GM21360 (cell line): ENCODE measurements at regions not wholly inside any gene's neighbourhood (a gene's known extent, or its start where the extent isn't known, plus 50 kb on each side); places are given as distances from the start of the nearest gene placed in this dataset.

Experiments
- ATAC-seq: cut with Tn5 transposase; IDR thresholded peaks from one replicate; pipeline ENCODE4 v1.9.1; 2021; ENCODE audit warnings: mild to moderate bottlenecking, moderate library complexity; ENCODE audit not compliant: unreplicated experiment

- ATAC-seq, result no peak
Observed at GRCh38 chr12:65517656-65518210, 239.2 kb downstream of the MSRB3 start.

DNA sequence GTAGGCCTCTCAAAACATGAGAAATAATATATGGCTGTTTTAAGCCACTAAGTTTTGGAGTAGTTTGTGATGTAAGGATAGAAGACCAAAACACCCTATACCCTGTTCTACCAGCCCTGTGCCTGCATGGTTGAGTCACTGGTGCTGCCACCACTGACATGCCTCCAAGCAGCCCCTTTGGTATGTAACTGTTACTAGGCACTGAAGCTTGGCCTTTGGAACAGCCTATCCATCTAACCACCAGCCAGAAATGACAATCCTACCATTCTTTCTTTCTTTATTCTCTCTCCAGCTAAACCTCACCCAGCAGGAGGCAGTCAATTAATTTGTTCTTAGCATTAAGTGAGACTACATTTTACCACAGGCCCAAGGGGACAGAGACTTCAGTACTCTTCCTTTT, 240.3 kb downstream of the MSRB3 start:
- no peak for ATAC-seq

GRCh38 chr12:65520658-65521057, 242.2 kb downstream of the MSRB3 start:
- ATAC-seq, result no peak

GRCh38 chr12:65522956-65523860, 244.7 kb downstream of the MSRB3 start:
- ATAC-seq, result no peak

GRCh38 chr12:65524666-65525065, 246.2 kb downstream of the MSRB3 start:
- ATAC-seq, result no peak

GRCh38 chr12:65525491-65526141, 247.1 kb downstream of the MSRB3 start:
- no peak for ATAC-seq

DNA sequence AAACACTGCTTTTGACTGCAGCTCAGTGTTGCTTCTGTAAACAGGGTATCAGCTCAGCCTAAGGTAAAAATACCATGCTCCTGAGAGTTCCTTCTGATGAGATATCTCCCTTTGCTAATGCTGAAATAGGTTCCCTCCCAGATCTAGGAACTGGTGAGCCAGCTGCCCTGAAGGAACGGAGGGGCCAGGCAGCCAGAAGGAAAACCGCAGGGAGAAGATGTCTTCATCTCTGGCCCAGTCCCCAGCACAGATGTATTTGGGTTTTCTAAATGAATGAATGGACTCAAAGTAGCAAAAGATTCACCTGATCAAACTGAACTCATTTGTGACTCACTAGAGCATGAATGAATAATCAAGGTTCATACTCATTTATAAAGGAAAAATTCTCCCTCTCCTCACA, 247.8 kb downstream of the MSRB3 start:
- ATAC-seq, result no peak

- no peak for ATAC-seq
Observed at GRCh38 chr12:65528127-65528526, 249.6 kb downstream of the MSRB3 start.

GRCh38 chr12:65529106-65529505, 250.6 kb downstream of the MSRB3 start:
- no peak for ATAC-seq

DNA sequence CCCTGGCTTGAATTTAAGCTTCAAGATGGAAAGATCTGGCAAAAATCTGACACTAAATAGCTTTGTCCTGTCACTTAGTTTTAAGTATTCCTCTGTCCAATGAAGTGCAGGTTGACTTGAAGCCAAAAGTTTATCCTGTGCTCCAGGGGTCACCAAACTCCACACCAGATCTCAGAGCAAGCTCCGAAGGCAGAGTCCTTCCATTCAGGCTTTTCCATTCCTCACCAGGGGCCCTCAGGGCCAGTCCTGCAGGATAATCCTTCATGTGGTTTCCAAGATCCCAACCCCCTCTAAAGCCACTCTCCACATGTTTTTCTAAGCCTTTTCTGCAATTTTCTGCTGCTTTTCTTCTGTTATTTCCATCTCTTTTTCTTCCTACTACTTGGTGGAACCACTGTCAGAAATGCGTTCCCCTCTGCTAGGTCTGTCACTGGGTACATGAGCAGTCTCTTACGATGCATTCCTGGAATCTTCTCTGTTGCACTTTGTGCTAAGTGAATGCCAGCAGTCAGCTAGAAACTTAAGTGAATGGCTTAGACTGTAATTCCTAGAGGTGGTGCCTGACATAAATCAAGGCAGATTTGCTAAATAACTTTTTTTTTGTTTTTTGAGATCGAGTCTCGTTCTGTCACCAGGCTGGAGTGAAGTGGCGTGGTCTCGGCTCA, 251.4 kb downstream of the MSRB3 start:
- no peak for ATAC-seq

DNA sequence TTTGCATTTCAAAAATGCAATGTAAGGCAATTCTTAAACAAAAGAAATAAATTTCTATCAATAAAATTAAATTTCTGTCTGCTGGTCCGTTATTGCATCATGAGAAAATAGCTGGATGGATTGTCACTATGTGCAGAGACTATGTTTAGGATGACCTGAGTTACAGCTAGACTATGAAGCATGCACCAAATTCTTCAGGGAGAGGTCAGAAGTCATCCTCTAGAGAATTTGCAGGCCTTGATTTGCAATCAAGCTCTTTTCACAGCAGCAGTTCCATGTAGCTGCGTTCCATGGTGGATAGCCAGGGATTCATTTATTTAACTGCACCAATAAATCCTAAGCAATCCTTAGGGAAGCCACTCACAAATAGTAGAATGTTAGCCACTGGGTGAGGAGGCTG, 253.7 kb downstream of the MSRB3 start:
- no peak for ATAC-seq

- no peak for ATAC-seq
Observed at GRCh38 chr12:65532764-65533163, 254.3 kb downstream of the MSRB3 start.

- ATAC-seq, result no peak
Observed at GRCh38 chr12:65533177-65533883, 254.8 kb downstream of the MSRB3 start.

DNA sequence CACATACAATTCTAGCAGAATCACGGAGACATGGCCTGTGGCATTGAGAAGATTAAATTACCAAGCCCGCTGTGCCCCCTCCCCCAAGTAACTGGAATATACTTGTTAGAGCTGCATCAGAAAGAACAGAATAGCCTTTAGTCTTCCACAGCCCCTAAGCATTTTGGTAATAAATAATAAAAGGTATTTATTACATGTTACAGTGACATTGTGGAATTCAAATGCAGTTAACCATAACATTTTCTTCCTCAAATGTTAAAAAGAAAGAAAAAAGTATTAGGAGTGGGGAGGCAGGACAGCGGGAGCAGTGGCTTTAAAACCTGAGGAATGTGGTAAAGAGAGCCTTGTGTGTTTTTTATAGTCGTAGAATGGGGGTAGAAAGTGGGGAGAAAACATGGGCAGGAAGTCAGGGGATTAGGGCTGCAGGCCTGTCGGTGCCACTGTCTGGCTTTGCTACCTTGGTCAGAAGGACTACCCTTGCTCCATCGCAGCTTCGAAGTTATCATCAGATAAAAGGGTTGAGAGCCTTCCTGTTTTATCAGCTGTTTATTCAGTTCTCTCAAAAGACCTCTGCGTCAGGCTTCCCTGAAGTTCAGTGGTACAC, 255.9 kb downstream of the MSRB3 start:
- no peak for ATAC-seq

- ATAC-seq, result no peak
Observed at GRCh38 chr12:65535946-65536345, 257.5 kb downstream of the MSRB3 start.

DNA sequence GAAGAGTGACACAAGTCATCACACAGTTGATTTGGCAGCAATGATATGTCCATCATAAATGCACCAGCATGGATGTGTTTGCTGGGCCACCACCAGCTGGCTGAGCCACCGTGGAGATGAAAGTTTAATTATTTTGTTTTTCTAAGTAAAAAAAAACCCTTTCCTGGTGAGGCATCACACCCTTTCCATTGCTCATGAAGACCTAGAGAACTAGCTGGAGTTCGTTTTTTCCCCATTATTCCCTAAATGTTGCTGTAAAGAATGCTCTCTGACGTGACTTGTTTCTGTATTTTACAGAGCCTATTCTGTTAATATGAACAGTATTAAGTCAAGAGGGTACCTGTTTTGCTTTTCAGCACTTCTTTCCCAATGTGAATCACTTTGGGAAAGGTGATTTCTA, 257.9 kb downstream of the MSRB3 start:
- ATAC-seq, result no peak

DNA sequence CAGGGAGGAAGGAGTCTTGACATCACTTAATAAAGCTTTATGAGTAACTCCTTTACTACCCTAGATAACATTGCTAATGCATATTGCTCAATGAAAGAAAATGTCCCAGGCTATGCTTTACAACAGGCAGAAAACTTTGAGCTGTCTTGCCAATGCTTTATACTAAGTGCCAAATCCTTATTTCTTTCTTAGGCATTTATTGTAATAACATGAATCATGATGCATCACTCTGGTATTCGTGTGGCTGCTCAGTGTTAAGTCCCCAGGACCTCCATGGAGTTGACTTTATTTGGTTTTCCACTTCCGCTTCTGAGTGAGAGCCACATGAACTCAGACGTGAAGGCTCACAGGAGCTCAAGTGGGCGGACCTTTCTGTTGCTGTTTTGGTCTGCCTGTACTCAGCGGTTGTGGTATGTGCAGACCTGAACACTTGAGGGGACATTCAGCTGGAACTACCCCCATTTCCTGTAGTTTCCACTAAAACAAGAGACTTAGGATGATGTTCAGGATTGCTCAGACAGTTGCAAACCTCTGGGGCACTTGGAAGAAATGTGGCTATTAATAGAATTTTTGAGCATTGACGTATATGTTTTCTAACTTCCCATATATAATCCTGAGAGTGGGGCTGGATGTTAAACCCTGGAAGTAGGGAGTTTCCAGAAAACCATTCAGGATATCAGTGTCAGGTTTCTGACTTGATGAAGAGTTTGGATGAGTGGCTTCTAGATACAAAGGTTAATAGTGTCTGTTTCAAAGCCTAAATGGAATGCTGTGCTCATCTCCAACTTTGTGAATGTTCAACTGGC, 258.6 kb downstream of the MSRB3 start:
- ATAC-seq, result no peak

DNA sequence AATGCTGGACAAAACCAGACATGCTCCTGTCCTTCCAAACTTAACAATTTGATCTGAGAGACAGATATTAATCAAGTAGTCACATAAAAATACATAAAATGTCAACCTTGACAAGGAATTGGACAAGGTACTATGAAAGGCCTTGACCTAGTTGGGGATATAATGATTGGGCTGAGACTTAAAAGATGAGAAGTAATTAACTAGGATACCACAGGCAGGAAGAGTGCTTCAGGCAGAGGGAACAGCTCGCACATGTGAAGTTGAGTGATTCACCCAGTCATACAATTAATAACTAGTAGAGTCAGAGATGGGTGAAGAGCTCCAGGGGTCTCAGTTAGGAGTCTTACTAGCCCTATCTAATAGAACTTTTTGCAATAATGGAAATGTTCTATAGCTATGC, 259.5 kb downstream of the MSRB3 start:
- no peak for ATAC-seq

DNA sequence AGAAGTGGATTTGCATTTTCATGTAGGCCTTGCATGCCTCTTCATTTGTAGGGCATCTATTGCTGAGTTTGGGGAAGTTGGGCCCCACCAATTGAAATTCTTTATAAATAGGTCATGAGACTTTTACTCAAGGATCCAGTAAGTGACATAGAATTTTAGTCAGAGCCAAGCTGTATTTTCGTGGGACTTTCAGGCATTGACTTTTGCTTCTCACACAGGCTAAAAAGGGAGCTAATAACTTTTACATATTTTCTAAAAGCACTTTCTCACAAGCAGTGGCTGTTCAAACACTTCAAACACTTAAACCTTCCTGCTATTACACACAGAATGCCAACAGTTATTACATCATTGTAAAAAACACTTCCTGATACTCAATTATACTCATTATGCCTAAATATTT, 260.5 kb downstream of the MSRB3 start:
- no peak for ATAC-seq

DNA sequence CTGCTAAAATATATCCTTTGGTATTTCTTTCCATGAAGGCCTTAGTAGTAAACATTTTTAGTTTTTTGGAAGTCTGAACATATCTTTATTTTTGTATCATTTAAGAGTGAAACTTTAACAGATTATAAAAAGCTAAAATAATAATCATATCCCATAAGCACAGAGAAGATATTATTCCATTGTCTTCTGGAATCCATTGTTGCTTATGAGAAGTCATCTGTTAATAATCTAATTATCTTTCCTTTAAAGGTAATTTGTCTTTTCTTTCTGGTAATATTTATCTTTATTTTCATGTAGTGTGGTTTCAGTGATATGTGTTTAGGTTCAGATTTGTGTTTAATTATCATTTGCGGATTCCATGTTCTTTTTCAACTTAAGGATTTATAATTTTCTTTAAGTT, 261.7 kb downstream of the MSRB3 start:
- no peak for ATAC-seq
